Liver (tissue), 3 donors: ENCODE measurements at regions not wholly inside any gene's neighbourhood (a gene's known extent, or its start where the extent isn't known, plus 50 kb on each side); places are given as distances from the start of the nearest gene placed in this dataset.

Source experiments
- EGR1 ChIP-seq, 2 donors: IDR thresholded peaks; 2 replicates each; pipeline ENCODE4 v1.6.1; 2016 to 2018; ENCODE audit warnings: antibody characterized with exemption in 2 of 2, low read depth in 2 of 2
- HNF4G ChIP-seq: IDR thresholded peaks from 2 replicates; pipeline ENCODE4 v1.6.1; 2016; ENCODE audit warnings: antibody characterized with exemption
- MAX ChIP-seq: IDR thresholded peaks from 2 replicates; pipeline ENCODE4 v1.6.1; 2016; ENCODE audit warnings: antibody characterized with exemption
- NR2F2 ChIP-seq: IDR thresholded peaks from 2 replicates; pipeline ENCODE4 v1.6.1; 2016; ENCODE audit warnings: antibody characterized with exemption
- RAD21 ChIP-seq, 2 donors: IDR thresholded peaks; 2 replicates each; pipeline ENCODE4 v1.6.1; 2016; ENCODE audit warnings: antibody characterized with exemption in 2 of 2, mild to moderate bottlenecking in 2 of 2
- REST ChIP-seq: IDR thresholded peaks from 2 replicates; pipeline ENCODE4 v1.6.1; 2016; ENCODE audit warnings: antibody characterized with exemption, mild to moderate bottlenecking
- RXRA ChIP-seq, 2 donors: IDR thresholded peaks; 2 replicates each; pipeline ENCODE4 v1.6.1; 2017 to 2018; ENCODE audit warnings: antibody characterized with exemption in 2 of 2, mild to moderate bottlenecking in 1 of 2
- YY1 ChIP-seq: IDR thresholded peaks from 2 replicates; pipeline ENCODE4 v1.6.1; 2016; ENCODE audit warnings: antibody characterized with exemption, mild to moderate bottlenecking
- ZBTB33 ChIP-seq: IDR thresholded peaks from 2 replicates; pipeline ENCODE4 v1.6.1; 2016; ENCODE audit warnings: antibody characterized with exemption
- TF ChIP-seq, protein P1 (sequence below): fragments of 150-350 bp; IDR thresholded peaks from 2 replicates; pipeline ENCODE4 v1.5.1; 2017; ENCODE audit warnings: improper control_type of control experiment, low read depth, low read length; ENCODE audit not compliant: missing input control
- TF ChIP-seq, protein P2 (sequence below): IDR thresholded peaks from 2 replicates; pipeline ENCODE4 v1.6.1; 2016; ENCODE audit warnings: antibody characterized with exemption
- donor health status: healthy.
- donor health status: healthy.

GRCh38 chr20:18986146-18986830 lies 172.7 kb downstream of the SCP2D1 start:
- no peak for TF ChIP-seq MAX
- TF ChIP-seq, protein P1, sequence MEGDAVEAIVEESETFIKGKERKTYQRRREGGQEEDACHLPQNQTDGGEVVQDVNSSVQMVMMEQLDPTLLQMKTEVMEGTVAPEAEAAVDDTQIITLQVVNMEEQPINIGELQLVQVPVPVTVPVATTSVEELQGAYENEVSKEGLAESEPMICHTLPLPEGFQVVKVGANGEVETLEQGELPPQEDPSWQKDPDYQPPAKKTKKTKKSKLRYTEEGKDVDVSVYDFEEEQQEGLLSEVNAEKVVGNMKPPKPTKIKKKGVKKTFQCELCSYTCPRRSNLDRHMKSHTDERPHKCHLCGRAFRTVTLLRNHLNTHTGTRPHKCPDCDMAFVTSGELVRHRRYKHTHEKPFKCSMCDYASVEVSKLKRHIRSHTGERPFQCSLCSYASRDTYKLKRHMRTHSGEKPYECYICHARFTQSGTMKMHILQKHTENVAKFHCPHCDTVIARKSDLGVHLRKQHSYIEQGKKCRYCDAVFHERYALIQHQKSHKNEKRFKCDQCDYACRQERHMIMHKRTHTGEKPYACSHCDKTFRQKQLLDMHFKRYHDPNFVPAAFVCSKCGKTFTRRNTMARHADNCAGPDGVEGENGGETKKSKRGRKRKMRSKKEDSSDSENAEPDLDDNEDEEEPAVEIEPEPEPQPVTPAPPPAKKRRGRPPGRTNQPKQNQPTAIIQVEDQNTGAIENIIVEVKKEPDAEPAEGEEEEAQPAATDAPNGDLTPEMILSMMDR: no peak
- TF ChIP-seq ZBTB33: no peak
- no peak for TF ChIP-seq RAD21 (IDR thresholded peaks at IDR 0.05)
- no peak for TF ChIP-seq RXRA (IDR thresholded peaks at IDR 0.05)
- no peak for TF ChIP-seq EGR1 (IDR thresholded peaks at IDR 0.05; ENCODE audit: low read depth in 2 of 2)
- TF ChIP-seq REST: no peak
- TF ChIP-seq NR2F2: no peak
- no peak for TF ChIP-seq HNF4G
- TF ChIP-seq, protein P2, sequence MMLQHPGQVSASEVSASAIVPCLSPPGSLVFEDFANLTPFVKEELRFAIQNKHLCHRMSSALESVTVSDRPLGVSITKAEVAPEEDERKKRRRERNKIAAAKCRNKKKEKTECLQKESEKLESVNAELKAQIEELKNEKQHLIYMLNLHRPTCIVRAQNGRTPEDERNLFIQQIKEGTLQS: no peak
- TF ChIP-seq YY1: no peak
